HepG2 (cell line): ENCODE measurements at regions not wholly inside any gene's neighbourhood (a gene's known extent, or its start where the extent isn't known, plus 50 kb on each side); places are given as distances from the start of the nearest gene placed in this dataset.

Source experiments
- ATAC-seq: fragments of 200-7000 bp; cut with Tn5 transposase; 3 replicates; pipeline ENCODE4 v1.9.1; 2020; ENCODE audit warnings: mild to moderate bottlenecking, moderate library complexity
- BruUV-seq: library from RNA; stranded (reverse); fragments of 400-500 nt; replicated peaks from 2 replicates; lab custom pipeline; 2021; lab: Mats Ljungman, UMichigan
- CTCF ChIA-PET: fragments of 300-600 bp; formaldehyde crosslinking; extraction: SDS; loops from one replicate; lab custom pipeline; 2021; ENCODE audit warnings: low total read pairs, inconsistent platforms, low intra/inter-chr PET ratio; lab: Yijun Ruan, JAX
- POLR2A ChIA-PET: fragments of 350-600 bp; sonication (Branson Sonifier 250); formaldehyde crosslinking; loops from one replicate; lab custom pipeline; 2020; ENCODE audit warnings: antibody characterized with exemption, inconsistent platforms; lab: Yijun Ruan, JAX
- DNase-seq: peaks from one replicate; pipeline ENCODE4 v3.0.0-alpha.2; 2015; ENCODE audit warnings: low spot score
- FAIRE-seq: peaks from 3 replicates; lab custom pipeline; 2011; peaks lifted over from hg19 to GRCh38; lab: Jason Lieb, UNC
- H2AFZ ChIP-seq: one replicate; pipeline ENCODE4 v1.6.1; 2011; ENCODE audit warnings: low read length, inconsistent platforms
- H3K27ac ChIP-seq: fragments of 300-600 bp; 3 replicates; pipeline ENCODE4 v1.8.0; 2011; ENCODE audit warnings: mixed run types, mild to moderate bottlenecking, mixed read lengths, low read length, inconsistent platforms; ENCODE audit not compliant: insufficient read depth; ENCODE audit errors: extremely low read length
- H3K27me3 ChIP-seq, 2 experiments: fragments of 200-600 bp in 1 of 2; 2 replicates in 1 of 2; 3 replicates in 1 of 2; pipeline versions ENCODE4 v1.6.0 to v1.8.0; 2011; ENCODE audit warnings: low read length in 2 of 2, mild to moderate bottlenecking in 2 of 2, moderate library complexity in 2 of 2, inconsistent platforms in 1 of 2; ENCODE audit not compliant: insufficient read depth in 2 of 2, control insufficient read depth in 1 of 2
- H3K36me3 ChIP-seq, 2 experiments: fragments of 200-600 bp in 1 of 2; replicated peaks in 1 of 2; 2 replicates in 1 of 2; 3 replicates in 1 of 2; pipeline versions ENCODE4 v1.5.1 to v1.8.0; 2011; ENCODE audit warnings: low read length in 2 of 2, inconsistent platforms in 1 of 2; ENCODE audit not compliant: insufficient read depth in 2 of 2, control insufficient read depth in 1 of 2
- H3K4me1 ChIP-seq: 2 replicates; pipeline ENCODE4 v1.5.1; 2012; ENCODE audit warnings: low read length, inconsistent platforms; ENCODE audit not compliant: insufficient read depth
- H3K4me2 ChIP-seq: 2 replicates; pipeline ENCODE4 v1.6.0; 2011; ENCODE audit warnings: low read depth, low read length, inconsistent platforms
- H3K4me3 ChIP-seq, 3 experiments: fragments of 200-600 bp in 1 of 3; sonication (generic), shearing (Covaris generic) in 1 of 3; replicated peaks in 1 of 3; 2 replicates each; pipeline ENCODE4 v1.5.1; 2011 to 2016; ENCODE audit warnings: low read length in 3 of 3, inconsistent platforms in 2 of 3, low read depth in 2 of 3, mild to moderate bottlenecking in 2 of 3, control low read depth in 1 of 3, mixed read lengths in 1 of 3; ENCODE audit not compliant: insufficient read depth in 1 of 3
- H3K79me2 ChIP-seq: one replicate; pipeline ENCODE4 v1.6.1; 2011; ENCODE audit warnings: low read length, inconsistent platforms; ENCODE audit not compliant: insufficient read depth
- H3K9ac ChIP-seq: 2 replicates; pipeline ENCODE4 v1.6.0; 2011; ENCODE audit warnings: mild to moderate bottlenecking, low read depth, low read length, inconsistent platforms; ENCODE audit not compliant: insufficient read depth
- H3K9me3 ChIP-seq: 2 replicates; pipeline ENCODE4 v1.5.1; 2012; ENCODE audit warnings: mild to moderate bottlenecking, low read length
- H4K20me1 ChIP-seq: 2 replicates; pipeline ENCODE4 v1.6.0; 2011; ENCODE audit warnings: inconsistent platforms, mild to moderate bottlenecking, low read length, moderate library complexity; ENCODE audit not compliant: insufficient read depth
- ELF1 ChIP-seq: sonication (generic); formaldehyde crosslinking; IDR thresholded peaks from 2 replicates; pipeline ENCODE4 v1.4.0; 2020; ENCODE audit warnings: missing genetic modification reagents
- FOSL1 ChIP-seq: sonication (generic); formaldehyde crosslinking; IDR thresholded peaks from 2 replicates; pipeline ENCODE4 v1.9.0; 2021; ENCODE audit warnings: missing genetic modification reagents, borderline replicate concordance
- HMG20A ChIP-seq: IDR thresholded peaks from 2 replicates; pipeline ENCODE4 v1.6.1; 2016; ENCODE audit warnings: borderline replicate concordance
- HOXD1 ChIP-seq: sonication (generic); formaldehyde crosslinking; IDR thresholded peaks from 2 replicates; pipeline ENCODE4 v1.5.0; 2020; ENCODE audit warnings: missing genetic modification reagents
- KAT8 ChIP-seq: IDR thresholded peaks from 2 replicates; pipeline ENCODE4 v1.6.1; 2016; ENCODE audit warnings: missing genetic modification reagents, missing compliant biosample characterization
- MAFG ChIP-seq: sonication (generic); formaldehyde crosslinking; IDR thresholded peaks from 2 replicates; pipeline ENCODE4 v1.5.1; 2020; ENCODE audit warnings: mild to moderate bottlenecking, missing genetic modification reagents
- MATR3 ChIP-seq: sonication (generic); formaldehyde crosslinking; IDR thresholded peaks from 2 replicates; pipeline ENCODE4 v1.4.0; 2020; ENCODE audit warnings: missing genetic modification reagents
- SAFB2 ChIP-seq: sonication (generic); formaldehyde crosslinking; IDR thresholded peaks from 2 replicates; pipeline ENCODE4 v1.5.1; 2020; ENCODE audit warnings: missing genetic modification reagents, low read depth, mild to moderate bottlenecking, borderline replicate concordance
- SIN3A ChIP-seq: IDR thresholded peaks from 2 replicates; pipeline ENCODE4 v1.6.1; 2011; ENCODE audit warnings: low read depth, mild to moderate bottlenecking, control low read depth, low read length, borderline replicate concordance
- ZBTB2 ChIP-seq: sonication (generic); formaldehyde crosslinking; IDR thresholded peaks from 2 replicates; pipeline ENCODE4 v1.8.0; 2022; ENCODE audit warnings: low read depth, missing genetic modification reagents
- ZBTB38 ChIP-seq: sonication (generic); formaldehyde crosslinking; IDR thresholded peaks from 2 replicates; pipeline ENCODE4 v1.5.1; 2020; ENCODE audit warnings: mild to moderate bottlenecking, missing genetic modification reagents
- ZEB1 ChIP-seq: IDR thresholded peaks from 2 replicates; pipeline ENCODE4 v1.6.1; 2012; ENCODE audit warnings: mild to moderate bottlenecking, low read depth, inconsistent platforms; ENCODE audit not compliant: insufficient replicate concordance
- ZNF230 ChIP-seq: sonication (generic); formaldehyde crosslinking; IDR thresholded peaks from 2 replicates; pipeline ENCODE4 v1.4.0; 2020; ENCODE audit warnings: mild to moderate bottlenecking, missing genetic modification reagents
- ZNF3 ChIP-seq: IDR thresholded peaks from 2 replicates; pipeline ENCODE4 v1.7.0; 2017; ENCODE audit warnings: inconsistent platforms
- ZNF496 ChIP-seq: sonication (generic); formaldehyde crosslinking; IDR thresholded peaks from 2 replicates; pipeline ENCODE4 v1.8.1; 2023; ENCODE audit warnings: mild to moderate bottlenecking, moderate library complexity, missing genetic modification reagents; ENCODE audit not compliant: insufficient replicate concordance
- ZNF589 ChIP-seq: sonication (generic); formaldehyde crosslinking; conservative IDR thresholded peaks from 2 replicates; pipeline ENCODE4 v1.8.0; 2022; ENCODE audit warnings: mild to moderate bottlenecking, moderate library complexity, missing genetic modification reagents
- WGBS: methylation state at CpG from one replicate; pipeline ENCODE4 v1.1.6; 2017; ENCODE audit warnings: low lambda C conversion rate; 5-methylcytosine and 5-hydroxymethylcytosine counted together
- in situ Hi-C: cut with HindIII; loops from 2 replicates; pipeline ENCODE4 v1.10.0; 2017; ENCODE audit warnings: low pct_unique_long_range_greater_than_20kb; ENCODE audit not compliant: extremely low pct_ligation_motif_present
- intact Hi-C: fragments of 100-400 bp; cut with micrococcal nuclease; formaldehyde crosslinking; loops from one replicate; pipeline ENCODE4 v1.10.0; 2022; ENCODE audit not compliant: unreplicated experiment
- TF ChIP-seq, protein P1 (sequence below): sonication (generic); formaldehyde crosslinking; IDR thresholded peaks from 2 replicates; pipeline ENCODE4 v1.4.0; 2020; ENCODE audit warnings: missing genetic modification reagents

GRCh38 chr1:232726048-232726779 lies 79.0 kb upstream of the MAP10 start:
- Histone ChIP-seq H3K9ac (no peak overlapping the region), H3K36me3 (no peaks in the 10 kb centered on the region), H3K79me2 (no peaks in the 10 kb centered on the region), H3K4me2 (no peak overlapping the region), H3K4me3 (no peak overlapping the region), H3K4me1 (no peaks in the 10 kb centered on the region), H4K20me1 (no peaks in the 10 kb centered on the region), H3K27me3 (no peaks in the 10 kb centered on the region), H3K9me3 (no peaks in the 10 kb centered on the region), H2AFZ (no peak overlapping the region), H3K27ac (no peak overlapping the region)
- BruUV-seq = no TSS peak
- no peak for DNase-seq
- intact Hi-C loops = no loop called here
- in situ Hi-C loops = no loop called here
- ChIA-PET POLR2A (no interaction called here), CTCF (no interaction called here)
- no peak for TF ChIP-seq FOSL1 (CRISPR knock-in tag)
- TF ChIP-seq ZBTB2 = no peak
- no peak for TF ChIP-seq HOXD1 (CRISPR knock-in tag)
- TF ChIP-seq KAT8 = no peak
- TF ChIP-seq ELF1 = no peak
- no peak for TF ChIP-seq ZNF3 (CRISPR knock-in tag)
- no peak for TF ChIP-seq ZNF496
- no peak for TF ChIP-seq SIN3A
- no peak for TF ChIP-seq HMG20A
- TF ChIP-seq ZNF589 (CRISPR knock-in tag) = no peak
- no peak for TF ChIP-seq SAFB2 (CRISPR knock-in tag)
- TF ChIP-seq MAFG = no peak
- TF ChIP-seq, protein P1, sequence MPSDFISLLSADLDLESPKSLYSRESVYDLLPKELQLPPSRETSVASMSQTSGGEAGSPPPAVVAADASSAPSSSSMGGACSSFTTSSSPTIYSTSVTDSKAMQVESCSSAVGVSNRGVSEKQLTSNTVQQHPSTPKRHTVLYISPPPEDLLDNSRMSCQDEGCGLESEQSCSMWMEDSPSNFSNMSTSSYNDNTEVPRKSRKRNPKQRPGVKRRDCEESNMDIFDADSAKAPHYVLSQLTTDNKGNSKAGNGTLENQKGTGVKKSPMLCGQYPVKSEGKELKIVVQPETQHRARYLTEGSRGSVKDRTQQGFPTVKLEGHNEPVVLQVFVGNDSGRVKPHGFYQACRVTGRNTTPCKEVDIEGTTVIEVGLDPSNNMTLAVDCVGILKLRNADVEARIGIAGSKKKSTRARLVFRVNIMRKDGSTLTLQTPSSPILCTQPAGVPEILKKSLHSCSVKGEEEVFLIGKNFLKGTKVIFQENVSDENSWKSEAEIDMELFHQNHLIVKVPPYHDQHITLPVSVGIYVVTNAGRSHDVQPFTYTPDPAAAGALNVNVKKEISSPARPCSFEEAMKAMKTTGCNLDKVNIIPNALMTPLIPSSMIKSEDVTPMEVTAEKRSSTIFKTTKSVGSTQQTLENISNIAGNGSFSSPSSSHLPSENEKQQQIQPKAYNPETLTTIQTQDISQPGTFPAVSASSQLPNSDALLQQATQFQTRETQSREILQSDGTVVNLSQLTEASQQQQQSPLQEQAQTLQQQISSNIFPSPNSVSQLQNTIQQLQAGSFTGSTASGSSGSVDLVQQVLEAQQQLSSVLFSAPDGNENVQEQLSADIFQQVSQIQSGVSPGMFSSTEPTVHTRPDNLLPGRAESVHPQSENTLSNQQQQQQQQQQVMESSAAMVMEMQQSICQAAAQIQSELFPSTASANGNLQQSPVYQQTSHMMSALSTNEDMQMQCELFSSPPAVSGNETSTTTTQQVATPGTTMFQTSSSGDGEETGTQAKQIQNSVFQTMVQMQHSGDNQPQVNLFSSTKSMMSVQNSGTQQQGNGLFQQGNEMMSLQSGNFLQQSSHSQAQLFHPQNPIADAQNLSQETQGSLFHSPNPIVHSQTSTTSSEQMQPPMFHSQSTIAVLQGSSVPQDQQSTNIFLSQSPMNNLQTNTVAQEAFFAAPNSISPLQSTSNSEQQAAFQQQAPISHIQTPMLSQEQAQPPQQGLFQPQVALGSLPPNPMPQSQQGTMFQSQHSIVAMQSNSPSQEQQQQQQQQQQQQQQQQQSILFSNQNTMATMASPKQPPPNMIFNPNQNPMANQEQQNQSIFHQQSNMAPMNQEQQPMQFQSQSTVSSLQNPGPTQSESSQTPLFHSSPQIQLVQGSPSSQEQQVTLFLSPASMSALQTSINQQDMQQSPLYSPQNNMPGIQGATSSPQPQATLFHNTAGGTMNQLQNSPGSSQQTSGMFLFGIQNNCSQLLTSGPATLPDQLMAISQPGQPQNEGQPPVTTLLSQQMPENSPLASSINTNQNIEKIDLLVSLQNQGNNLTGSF (CRISPR knock-in tag) = no peak
- no peak for TF ChIP-seq ZBTB38 (CRISPR knock-in tag)
- no peak for TF ChIP-seq MATR3 (CRISPR knock-in tag)
- no peak for TF ChIP-seq ZEB1
- TF ChIP-seq ZNF230 = no peak
- no peak for ATAC-seq
- no peak for FAIRE-seq
- WGBS = 32% methylated on average over 8 of the region's 8 CpGs
